Glutamatergic neuron (in vitro differentiated cells): ENCODE measurements at regions not wholly inside any gene's neighbourhood (a gene's known extent, or its start where the extent isn't known, plus 50 kb on each side); places are given as distances from the start of the nearest gene placed in this dataset.

Experiments
- DNase-seq: peaks from one replicate; pipeline ENCODE4 v3.0.0; 2022
- H3K27ac Mint-ChIP-seq: one replicate; pipeline ENCODE4 v1.8.0; 2020; ENCODE audit warnings: mild to moderate bottlenecking, mixed read lengths, inconsistent platforms; ENCODE audit not compliant: unreplicated experiment
- H3K27me3 Mint-ChIP-seq: one replicate; pipeline ENCODE4 v1.8.0; 2020; ENCODE audit warnings: mild to moderate bottlenecking, moderate library complexity, mixed read lengths, inconsistent platforms; ENCODE audit not compliant: unreplicated experiment
- H3K36me3 Mint-ChIP-seq: one replicate; pipeline ENCODE4 v1.8.0; 2020; ENCODE audit warnings: mild to moderate bottlenecking, mixed read lengths, inconsistent platforms; ENCODE audit not compliant: unreplicated experiment
- H3K4me1 Mint-ChIP-seq: one replicate; pipeline ENCODE4 v1.8.0; 2020; ENCODE audit warnings: mild to moderate bottlenecking, low read depth, mixed read lengths, inconsistent platforms; ENCODE audit not compliant: unreplicated experiment
- H3K4me3 Mint-ChIP-seq: one replicate; pipeline ENCODE4 v1.8.0; 2020; ENCODE audit warnings: mild to moderate bottlenecking, mixed read lengths, inconsistent platforms; ENCODE audit not compliant: unreplicated experiment
- H3K9me3 Mint-ChIP-seq: one replicate; pipeline ENCODE4 v1.8.0; 2020; ENCODE audit warnings: mild to moderate bottlenecking, moderate library complexity, mixed read lengths, inconsistent platforms; ENCODE audit not compliant: unreplicated experiment
- TF ChIP-seq, protein P1 (sequence below): fragments of 200-600 bp; sonication (generic); IDR thresholded peaks from one replicate; pipeline ENCODE4 v1.5.0; 2021; ENCODE audit not compliant: partially characterized antibody, unreplicated experiment

DNA sequence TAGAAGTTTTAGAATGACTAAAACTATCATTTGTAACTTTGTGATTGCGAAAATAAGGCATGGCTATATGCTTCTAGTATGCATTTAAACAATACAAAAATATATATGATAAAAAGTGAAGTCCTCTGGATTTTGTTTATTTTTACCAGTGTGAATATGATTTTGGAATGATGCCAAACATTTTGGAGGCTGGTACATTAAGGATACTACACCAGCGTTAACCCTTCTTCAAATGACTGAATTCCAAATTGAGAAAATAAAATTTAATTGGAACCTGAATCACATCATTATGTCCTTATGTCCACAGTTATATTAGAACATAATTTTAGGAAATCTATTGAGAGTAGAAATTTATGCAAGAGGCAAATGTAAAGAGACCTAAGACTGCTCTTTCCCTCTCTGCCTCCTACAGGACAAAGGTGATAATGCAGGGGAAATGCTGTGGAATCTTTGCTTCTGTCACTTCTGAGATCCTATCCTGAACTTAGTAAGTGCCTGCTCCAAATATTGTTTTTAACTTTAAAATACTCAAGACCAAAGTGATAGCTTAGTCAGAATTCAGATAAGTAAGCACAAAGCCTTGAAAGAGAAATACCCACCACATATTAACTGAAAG is 121.1 kb upstream of the NANOGP8 start:
- DNase-seq = no peak
- Mint-ChIP-seq H3K4me3 (no peak overlapping the region), H3K36me3 (no peaks in the 10 kb centered on the region)

DNA sequence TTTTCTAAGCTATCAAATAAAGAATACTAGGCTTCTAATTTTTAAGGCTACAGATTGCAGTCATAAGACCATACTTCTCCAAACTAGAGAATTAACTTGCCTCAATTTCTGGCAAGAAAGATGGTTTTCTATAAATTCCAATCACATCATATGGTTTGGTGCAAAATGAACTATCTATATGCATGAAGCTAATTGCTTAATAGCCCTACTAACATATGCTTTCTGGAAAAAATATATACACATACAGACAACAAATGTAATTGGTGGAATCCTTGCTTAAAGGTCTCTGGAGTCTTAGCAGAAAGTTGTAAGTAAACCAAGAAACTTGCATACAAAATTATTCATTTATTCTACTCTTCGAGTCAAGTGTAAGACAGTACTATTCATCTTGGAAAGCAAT is 113.1 kb upstream of the NANOGP8 start:
- TF ChIP-seq, protein P1, sequence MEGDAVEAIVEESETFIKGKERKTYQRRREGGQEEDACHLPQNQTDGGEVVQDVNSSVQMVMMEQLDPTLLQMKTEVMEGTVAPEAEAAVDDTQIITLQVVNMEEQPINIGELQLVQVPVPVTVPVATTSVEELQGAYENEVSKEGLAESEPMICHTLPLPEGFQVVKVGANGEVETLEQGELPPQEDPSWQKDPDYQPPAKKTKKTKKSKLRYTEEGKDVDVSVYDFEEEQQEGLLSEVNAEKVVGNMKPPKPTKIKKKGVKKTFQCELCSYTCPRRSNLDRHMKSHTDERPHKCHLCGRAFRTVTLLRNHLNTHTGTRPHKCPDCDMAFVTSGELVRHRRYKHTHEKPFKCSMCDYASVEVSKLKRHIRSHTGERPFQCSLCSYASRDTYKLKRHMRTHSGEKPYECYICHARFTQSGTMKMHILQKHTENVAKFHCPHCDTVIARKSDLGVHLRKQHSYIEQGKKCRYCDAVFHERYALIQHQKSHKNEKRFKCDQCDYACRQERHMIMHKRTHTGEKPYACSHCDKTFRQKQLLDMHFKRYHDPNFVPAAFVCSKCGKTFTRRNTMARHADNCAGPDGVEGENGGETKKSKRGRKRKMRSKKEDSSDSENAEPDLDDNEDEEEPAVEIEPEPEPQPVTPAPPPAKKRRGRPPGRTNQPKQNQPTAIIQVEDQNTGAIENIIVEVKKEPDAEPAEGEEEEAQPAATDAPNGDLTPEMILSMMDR = no peak
- Mint-ChIP-seq H3K27me3 (no peaks in the 10 kb centered on the region), H3K4me3 (no peak overlapping the region), H3K36me3 (no peaks in the 10 kb centered on the region), H3K4me1 (no peaks in the 10 kb centered on the region), H3K27ac (no peak overlapping the region), H3K9me3 (peaks cover 2% of the 10 kb centered on the region)
- no peak for DNase-seq

More for the DNA sequence above, 121.1 kb upstream of the NANOGP8 start:
- no peaks in the 10 kb centered on the region for H3K4me1 Mint-ChIP-seq
- no peak overlapping the region for H3K27ac Mint-ChIP-seq
- TF ChIP-seq, protein P1 = peak; percentile 73
- H3K9me3 Mint-ChIP-seq = no peaks in the 10 kb centered on the region
- H3K27me3 Mint-ChIP-seq = no peaks in the 10 kb centered on the region

DNA sequence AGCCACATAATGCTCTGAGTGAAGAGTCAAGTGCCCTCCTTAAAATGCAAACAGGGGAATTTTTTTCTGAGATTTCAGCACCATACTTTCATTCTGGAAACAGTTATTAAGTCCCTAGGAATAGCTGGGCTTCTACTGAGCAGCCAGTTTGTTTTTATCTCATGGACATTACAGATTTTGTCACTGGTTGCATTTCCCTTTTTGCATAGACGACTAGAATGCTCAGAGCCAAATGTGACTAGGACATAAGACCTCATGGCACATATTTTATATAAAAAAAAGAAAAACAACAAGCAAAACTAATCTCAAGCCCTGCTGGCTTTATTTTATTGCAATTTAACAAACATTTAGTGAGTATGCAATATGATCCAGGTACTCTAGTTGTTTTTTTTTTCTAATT is 112.7 kb upstream of the NANOGP8 start:
- no peaks in the 10 kb centered on the region for H3K4me1 Mint-ChIP-seq
- no peaks in the 10 kb centered on the region for H3K36me3 Mint-ChIP-seq
- H3K9me3 Mint-ChIP-seq = peaks cover 2% of the 10 kb centered on the region
- TF ChIP-seq, protein P1 = no peak
- H3K4me3 Mint-ChIP-seq = no peak overlapping the region
- H3K27ac Mint-ChIP-seq = no peak overlapping the region
- no peak for DNase-seq
- no peaks in the 10 kb centered on the region for H3K27me3 Mint-ChIP-seq

DNA sequence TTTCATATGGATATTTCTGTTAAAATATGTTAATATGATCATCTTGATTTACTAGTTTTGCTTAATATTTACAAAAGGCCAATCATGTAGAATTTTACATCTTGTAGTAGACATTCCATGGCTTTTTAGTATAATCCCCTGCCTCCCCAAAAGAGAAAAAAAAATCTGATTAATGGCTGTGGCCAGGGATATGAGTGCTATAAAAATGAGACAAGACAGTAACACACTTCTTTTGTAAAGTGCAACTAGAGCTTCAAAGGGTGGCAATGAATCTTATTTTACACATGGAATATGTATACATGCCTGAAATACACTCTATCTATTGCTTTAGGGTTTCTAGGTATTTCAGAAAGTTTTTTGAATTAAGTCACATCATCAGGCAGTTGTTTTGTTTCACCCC is 112.2 kb upstream of the NANOGP8 start:
- Mint-ChIP-seq H3K27me3 (no peaks in the 10 kb centered on the region), H3K9me3 (peaks cover 2% of the 10 kb centered on the region), H3K4me1 (no peaks in the 10 kb centered on the region), H3K4me3 (no peak overlapping the region), H3K27ac (no peak overlapping the region), H3K36me3 (no peaks in the 10 kb centered on the region)
- DNase-seq = no peak
- TF ChIP-seq, protein P1 = no peak

DNA sequence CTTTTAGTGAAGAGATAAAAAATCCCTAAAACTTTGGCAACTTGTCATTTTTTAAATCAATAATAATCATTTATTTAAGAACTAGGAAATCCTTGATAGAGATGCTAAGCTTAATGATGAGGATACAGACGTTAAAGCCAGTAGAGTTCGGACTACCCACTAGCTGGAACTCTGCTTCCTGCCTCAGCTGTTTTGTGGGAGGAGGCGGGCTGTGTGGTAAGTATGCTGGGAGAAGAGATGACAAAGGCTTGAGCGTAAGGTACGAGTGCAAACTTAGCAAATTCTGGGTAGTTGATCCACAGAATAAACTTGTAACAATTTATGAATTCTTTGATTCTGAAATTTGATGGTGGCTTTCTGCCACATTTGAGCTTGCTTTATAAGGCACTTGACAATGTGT is 111.2 kb upstream of the NANOGP8 start:
- no peak overlapping the region for H3K4me3 Mint-ChIP-seq
- TF ChIP-seq, protein P1 = no peak
- H3K9me3 Mint-ChIP-seq = peaks cover 2% of the 10 kb centered on the region
- no peaks in the 10 kb centered on the region for H3K4me1 Mint-ChIP-seq
- H3K27me3 Mint-ChIP-seq = no peaks in the 10 kb centered on the region
- DNase-seq = no peak
- H3K36me3 Mint-ChIP-seq = peaks cover 6% of the 10 kb centered on the region
- H3K27ac Mint-ChIP-seq = no peak overlapping the region
